GM12872 (cell line): ENCODE measurements at regions not wholly inside any gene's neighbourhood (a gene's known extent, or its start where the extent isn't known, plus 50 kb on each side); places are given as distances from the start of the nearest gene placed in this dataset.

Experiments
- TF ChIP-seq, protein P1 (sequence below): IDR thresholded peaks from 3 replicates; pipeline ENCODE4 v1.5.1; 2011; ENCODE audit warnings: low read depth, mild to moderate bottlenecking, low read length, moderate library complexity; ENCODE audit not compliant: insufficient read depth

DNA sequence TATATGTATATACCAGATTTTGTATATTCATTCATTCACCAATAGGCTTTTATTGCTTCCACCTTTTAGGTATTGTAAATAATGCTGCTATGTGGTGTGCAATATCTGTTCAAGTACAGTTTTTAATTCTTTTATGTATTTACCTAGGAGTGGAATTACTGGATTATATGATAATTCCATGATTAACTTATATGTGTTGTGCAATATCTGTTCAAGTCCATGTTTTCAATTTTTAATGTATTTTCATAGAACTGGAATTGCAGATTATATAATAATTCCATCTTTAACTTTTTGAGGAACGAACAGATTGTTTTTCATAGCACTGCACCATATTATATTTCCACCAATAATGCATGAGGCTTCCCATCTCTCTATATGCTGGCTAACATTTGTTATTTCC lies 50.6 kb upstream of the L3MBTL4 start:
- TF ChIP-seq, protein P1, sequence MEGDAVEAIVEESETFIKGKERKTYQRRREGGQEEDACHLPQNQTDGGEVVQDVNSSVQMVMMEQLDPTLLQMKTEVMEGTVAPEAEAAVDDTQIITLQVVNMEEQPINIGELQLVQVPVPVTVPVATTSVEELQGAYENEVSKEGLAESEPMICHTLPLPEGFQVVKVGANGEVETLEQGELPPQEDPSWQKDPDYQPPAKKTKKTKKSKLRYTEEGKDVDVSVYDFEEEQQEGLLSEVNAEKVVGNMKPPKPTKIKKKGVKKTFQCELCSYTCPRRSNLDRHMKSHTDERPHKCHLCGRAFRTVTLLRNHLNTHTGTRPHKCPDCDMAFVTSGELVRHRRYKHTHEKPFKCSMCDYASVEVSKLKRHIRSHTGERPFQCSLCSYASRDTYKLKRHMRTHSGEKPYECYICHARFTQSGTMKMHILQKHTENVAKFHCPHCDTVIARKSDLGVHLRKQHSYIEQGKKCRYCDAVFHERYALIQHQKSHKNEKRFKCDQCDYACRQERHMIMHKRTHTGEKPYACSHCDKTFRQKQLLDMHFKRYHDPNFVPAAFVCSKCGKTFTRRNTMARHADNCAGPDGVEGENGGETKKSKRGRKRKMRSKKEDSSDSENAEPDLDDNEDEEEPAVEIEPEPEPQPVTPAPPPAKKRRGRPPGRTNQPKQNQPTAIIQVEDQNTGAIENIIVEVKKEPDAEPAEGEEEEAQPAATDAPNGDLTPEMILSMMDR = no peak

DNA sequence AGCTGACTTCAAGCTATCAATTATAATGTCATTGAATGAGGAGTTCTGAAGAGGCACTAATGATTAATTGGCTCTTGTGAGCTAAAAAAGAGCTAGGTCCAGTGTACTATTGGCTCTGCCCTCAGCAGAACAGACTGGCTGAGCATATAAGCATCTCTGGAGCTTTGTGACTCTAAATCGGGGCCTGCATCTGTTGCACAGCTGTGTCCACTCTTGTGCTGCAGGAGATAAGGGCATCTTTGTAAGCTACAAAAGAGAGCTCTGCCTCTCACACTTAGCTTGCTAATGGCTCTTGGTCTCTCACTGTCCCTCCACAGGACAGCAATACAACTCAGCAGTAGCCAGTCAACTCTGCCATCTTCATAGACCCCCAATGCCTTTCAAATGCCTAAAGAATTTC lies 61.5 kb upstream of the L3MBTL4 start:
- TF ChIP-seq, protein P1 = no peak

DNA sequence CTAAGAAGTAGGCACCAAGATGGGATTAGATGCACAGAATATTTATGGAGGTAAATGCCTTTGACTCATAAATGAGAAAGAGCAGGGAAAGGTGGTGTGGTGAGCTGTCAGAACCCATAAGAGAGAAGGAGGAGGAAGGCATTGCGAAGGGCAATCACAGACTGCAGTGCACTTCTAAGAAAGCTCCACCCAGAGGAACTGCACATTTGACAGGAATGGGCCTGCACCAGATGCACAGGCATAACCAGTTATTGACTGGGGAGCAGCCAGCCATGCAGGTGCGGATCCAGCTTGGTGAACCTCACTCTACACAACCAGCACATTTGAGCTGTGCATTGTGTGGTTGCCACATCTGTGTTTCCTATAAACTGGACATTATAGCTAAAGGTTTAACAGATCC lies 62.2 kb upstream of the L3MBTL4 start:
- TF ChIP-seq, protein P1 = no peak

GRCh38 chr18:6478121-6478520 lies 63.4 kb upstream of the L3MBTL4 start:
- TF ChIP-seq, protein P1 = no peak

- TF ChIP-seq, protein P1 = no peak
These were observed 65.0 kb upstream of the L3MBTL4 start for GRCh38 chr18:6479699-6480098.

DNA sequence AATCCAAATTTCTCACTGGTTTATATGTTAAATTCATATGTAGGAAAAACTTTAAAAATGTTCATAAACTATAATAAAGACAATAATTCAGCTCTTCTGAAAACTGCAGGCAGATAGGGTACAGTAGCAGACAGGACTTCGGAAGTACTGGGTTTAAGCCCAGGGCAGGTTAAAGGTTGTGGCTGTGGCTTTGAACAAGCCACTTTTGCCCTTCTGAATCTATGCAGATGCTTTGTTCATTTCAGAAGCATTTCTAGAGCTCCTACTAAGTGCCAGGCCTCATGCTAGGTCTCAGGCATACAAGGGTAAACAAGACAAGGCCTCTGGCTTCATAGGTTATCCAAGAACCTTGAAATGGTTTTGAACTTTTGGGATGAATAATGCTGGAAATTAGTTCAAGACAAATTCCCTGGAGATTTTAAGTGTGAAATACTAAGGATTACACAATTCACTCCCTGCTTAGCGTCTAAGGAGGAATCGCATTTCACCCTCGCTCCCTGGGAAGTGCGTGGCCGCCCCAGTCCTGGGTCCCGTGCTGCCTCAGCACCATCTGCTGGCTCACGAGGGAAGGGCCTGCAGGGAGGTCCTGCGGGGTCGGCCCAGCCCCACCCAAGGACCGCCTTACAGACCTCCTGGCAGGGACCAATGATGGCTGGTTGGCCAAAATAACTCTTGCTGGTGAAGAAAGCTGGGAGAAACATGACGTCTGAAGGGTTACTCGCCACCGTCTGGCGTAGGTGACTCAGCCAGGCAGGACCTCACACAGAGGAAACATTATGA lies 67.7 kb upstream of the L3MBTL4 start:
- TF ChIP-seq, protein P1 = peak; percentile 79

- TF ChIP-seq, protein P1 = no peak
These were observed 69.9 kb upstream of the L3MBTL4 start for GRCh38 chr18:6484659-6485058.
